ENCODE measurements at regions not wholly inside any gene's neighbourhood (a gene's known extent, or its start where the extent isn't known, plus 50 kb on each side); places are given as distances from the start of the nearest gene placed in this dataset.

DNA sequence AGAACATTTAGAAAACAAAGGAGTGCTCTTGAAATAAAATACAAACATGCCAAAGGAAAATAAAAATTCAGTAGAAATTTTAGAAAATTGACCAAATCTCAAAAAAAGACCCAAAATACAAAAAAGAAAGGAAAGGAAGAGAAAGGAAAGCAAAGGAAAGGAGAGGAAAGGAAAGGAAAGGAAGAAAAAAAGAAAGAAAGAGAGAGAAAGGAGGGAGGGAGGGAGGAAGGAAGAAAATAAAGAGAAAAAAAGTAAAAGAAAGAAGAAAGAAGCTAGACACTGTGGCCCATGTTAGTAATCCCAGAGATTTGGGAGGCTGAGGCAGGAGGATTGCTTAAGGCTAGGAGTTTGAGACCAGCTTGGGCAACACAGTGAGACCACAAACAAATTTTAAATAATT, 500.1 kb upstream of the VRK2 start:
- no peak overlapping the region for H3K4me3 ChIP-seq
- intact Hi-C loops (cut with DNase I): no loop called here

DNA sequence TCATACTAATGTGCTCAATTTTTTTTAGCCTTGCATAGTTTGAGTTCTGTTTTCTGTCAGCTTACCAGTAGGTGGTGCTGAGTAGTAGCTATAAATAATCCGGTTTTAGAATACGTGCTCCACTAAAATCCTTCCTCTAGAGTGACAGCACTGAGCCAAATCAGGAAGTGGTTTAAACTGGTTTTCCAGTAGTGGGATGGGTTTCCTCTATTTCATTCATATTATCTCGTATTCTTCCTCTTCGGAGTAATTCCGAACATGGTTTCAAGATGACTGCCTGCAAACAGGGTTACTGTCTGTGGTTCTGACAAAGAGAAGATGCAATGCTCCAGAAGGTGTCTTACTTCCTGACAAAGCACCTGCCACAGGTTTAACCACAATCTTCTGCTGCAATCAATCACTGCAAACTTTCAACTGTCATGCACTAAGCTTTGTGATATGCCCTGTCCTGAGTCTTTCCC, 496.9 kb upstream of the VRK2 start:
- Histone ChIP-seq H3K9me3 (no peaks in the 10 kb centered on the region), H3K27me3 (replicated peaks; ENCODE audit: insufficient read depth) (no peaks in the 10 kb centered on the region), H3K27ac (no peak overlapping the region), H3K36me3 (no peaks in the 10 kb centered on the region), H3K4me3 (no peak overlapping the region), H3K4me1 (replicated peaks) (no peaks in the 10 kb centered on the region)
- DNase-seq (ENCODE audit: low spot score): no peak
- TF ChIP-seq CTCF (IDR thresholded peaks at IDR 0.05): no peak
- TF ChIP-seq POLR2AphosphoS5 (IDR thresholded peaks at IDR 0.05): no peak
- no peak for TF ChIP-seq POLR2A (IDR thresholded peaks at IDR 0.05)
- intact Hi-C loops (cut with DNase I): no loop called here
- WGBS: 46% methylated on average over 5 of the region's 5 CpGs

More for the DNA sequence above, 500.1 kb upstream of the VRK2 start:
- DNase-seq (ENCODE audit: low spot score): no peak
- Histone ChIP-seq H3K4me1 (replicated peaks) (no peaks in the 10 kb centered on the region), H3K36me3 (no peaks in the 10 kb centered on the region), H3K27ac (no peak overlapping the region), H3K9me3 (no peaks in the 10 kb centered on the region), H3K27me3 (replicated peaks; ENCODE audit: insufficient read depth) (no peaks in the 10 kb centered on the region)
- TF ChIP-seq CTCF (IDR thresholded peaks at IDR 0.05) (no peak), POLR2A (IDR thresholded peaks at IDR 0.05) (no peak), POLR2AphosphoS5 (IDR thresholded peaks at IDR 0.05) (no peak)

- no peak for TF ChIP-seq POLR2AphosphoS5 (IDR thresholded peaks at IDR 0.05)
- no peak for TF ChIP-seq CTCF (IDR thresholded peaks at IDR 0.05)
- TF ChIP-seq POLR2A (IDR thresholded peaks at IDR 0.05): no peak
- Histone ChIP-seq H3K4me3 (no peak overlapping the region), H3K27ac (no peak overlapping the region), H3K36me3 (no peaks in the 10 kb centered on the region), H3K9me3 (no peaks in the 10 kb centered on the region), H3K4me1 (replicated peaks) (no peaks in the 10 kb centered on the region), H3K27me3 (replicated peaks; ENCODE audit: insufficient read depth) (no peaks in the 10 kb centered on the region)
- intact Hi-C loops (cut with DNase I): no loop called here
- WGBS: 65% methylated on average over 2 of the region's 2 CpGs
- no peak for DNase-seq (ENCODE audit: low spot score)
Measured at GRCh38 chr2:57550912-57551311, 495.7 kb upstream of the VRK2 start.

GRCh38 chr2:57552885-57553284, 493.7 kb upstream of the VRK2 start:
- 91% methylated on average over 3 of the region's 3 CpGs for WGBS
- intact Hi-C loops (cut with DNase I): no loop called here
- TF ChIP-seq CTCF (IDR thresholded peaks at IDR 0.05) (no peak), POLR2A (IDR thresholded peaks at IDR 0.05) (no peak), POLR2AphosphoS5 (IDR thresholded peaks at IDR 0.05) (no peak)

GRCh38 chr2:57554348-57554747, 492.3 kb upstream of the VRK2 start:
- Histone ChIP-seq H3K9me3 (no peaks in the 10 kb centered on the region), H3K4me3 (no peak overlapping the region), H3K4me1 (replicated peaks) (no peaks in the 10 kb centered on the region), H3K36me3 (no peaks in the 10 kb centered on the region), H3K27me3 (replicated peaks; ENCODE audit: insufficient read depth) (no peaks in the 10 kb centered on the region), H3K27ac (no peak overlapping the region)
- intact Hi-C loops (cut with DNase I): no loop called here
- no peak for DNase-seq (ENCODE audit: low spot score)
- TF ChIP-seq POLR2A (IDR thresholded peaks at IDR 0.05) (no peak), POLR2AphosphoS5 (IDR thresholded peaks at IDR 0.05) (no peak), CTCF (IDR thresholded peaks at IDR 0.05) (no peak)

More at GRCh38 chr2:57552885-57553284, 493.7 kb upstream of the VRK2 start:
- no peak overlapping the region for H3K4me3 ChIP-seq
- no peaks in the 10 kb centered on the region for H3K9me3 ChIP-seq
- no peaks in the 10 kb centered on the region for H3K36me3 ChIP-seq
- H3K27ac ChIP-seq: no peak overlapping the region
- H3K4me1 ChIP-seq (replicated peaks): no peaks in the 10 kb centered on the region
- no peak for DNase-seq (ENCODE audit: low spot score)
- no peaks in the 10 kb centered on the region for H3K27me3 ChIP-seq (replicated peaks; ENCODE audit: insufficient read depth)
